ENCODE measurements at regions not wholly inside any gene's neighbourhood (a gene's known extent, or its start where the extent isn't known, plus 50 kb on each side); places are given as distances from the start of the nearest gene placed in this dataset.
A peak's percentile ranks its signal among the peaks of the same experiment; 100 is the strongest.
"Not testable (repeated sequence)": the region's sequence is repeated elsewhere in the genome, so short reads cannot be mapped to it uniquely, and the experiment has no call there.

DNA sequence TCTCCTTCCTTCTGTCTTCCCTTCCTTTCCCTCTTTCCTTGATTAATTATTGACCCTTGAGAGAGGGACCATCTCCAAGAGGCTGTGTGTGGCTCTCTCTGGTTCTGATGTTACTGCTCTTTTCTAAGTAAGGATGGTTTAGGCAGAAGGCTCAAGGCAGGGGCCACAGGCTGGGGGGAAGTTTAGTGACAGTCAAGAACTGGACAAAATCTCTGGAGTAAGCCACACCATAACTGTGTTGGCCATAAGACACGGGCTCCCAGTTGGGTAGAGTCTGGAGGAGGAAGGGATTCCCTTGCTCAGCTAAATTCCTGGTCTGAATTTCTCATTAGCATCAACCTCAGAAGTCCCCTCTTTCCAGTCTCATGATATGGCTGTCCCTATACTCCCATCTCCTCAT lies 74.7 kb downstream of the BUD13 start:
- no peak for DNase-seq

DNA sequence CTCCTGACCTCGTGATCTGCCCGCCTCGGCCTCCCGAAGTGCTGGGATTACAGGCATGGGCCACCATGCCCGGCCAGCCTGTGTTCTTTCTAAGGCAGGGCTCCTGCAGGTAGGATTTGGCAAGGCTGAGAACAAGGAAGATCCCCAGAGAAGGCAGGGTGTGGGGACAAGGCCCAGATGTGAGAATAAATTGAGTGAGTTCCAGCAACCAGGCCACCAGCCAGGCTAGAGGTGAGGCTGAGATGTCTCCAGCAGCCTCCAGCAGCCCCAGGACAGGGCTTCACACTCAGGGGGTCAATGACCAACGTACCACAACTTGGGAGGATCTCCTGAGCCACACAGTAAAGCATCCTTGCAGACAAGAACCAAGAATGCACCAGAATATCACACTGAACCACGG lies 75.1 kb downstream of the BUD13 start:
- DNase-seq: no peak

DNA sequence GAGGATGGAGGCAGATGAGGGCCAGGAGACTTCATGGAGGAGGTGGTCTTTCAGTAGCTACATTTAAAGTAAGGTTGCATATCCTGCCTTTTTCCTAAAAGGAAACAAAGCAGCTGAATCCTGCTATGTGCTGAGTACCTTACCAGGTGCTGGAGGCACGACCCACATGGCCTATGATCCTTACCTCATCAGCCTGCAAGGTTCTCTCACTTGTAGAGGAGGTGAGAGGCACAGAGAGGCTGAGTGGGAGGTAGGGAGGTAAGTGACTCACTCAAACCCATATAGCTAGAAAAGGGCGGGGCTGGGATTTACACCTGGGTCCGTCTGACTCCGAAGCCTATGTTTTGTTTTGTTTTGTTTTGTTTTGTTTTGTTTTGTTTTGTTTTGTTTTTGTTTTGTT lies 75.8 kb downstream of the BUD13 start:
- DNase-seq: no peak

DNA sequence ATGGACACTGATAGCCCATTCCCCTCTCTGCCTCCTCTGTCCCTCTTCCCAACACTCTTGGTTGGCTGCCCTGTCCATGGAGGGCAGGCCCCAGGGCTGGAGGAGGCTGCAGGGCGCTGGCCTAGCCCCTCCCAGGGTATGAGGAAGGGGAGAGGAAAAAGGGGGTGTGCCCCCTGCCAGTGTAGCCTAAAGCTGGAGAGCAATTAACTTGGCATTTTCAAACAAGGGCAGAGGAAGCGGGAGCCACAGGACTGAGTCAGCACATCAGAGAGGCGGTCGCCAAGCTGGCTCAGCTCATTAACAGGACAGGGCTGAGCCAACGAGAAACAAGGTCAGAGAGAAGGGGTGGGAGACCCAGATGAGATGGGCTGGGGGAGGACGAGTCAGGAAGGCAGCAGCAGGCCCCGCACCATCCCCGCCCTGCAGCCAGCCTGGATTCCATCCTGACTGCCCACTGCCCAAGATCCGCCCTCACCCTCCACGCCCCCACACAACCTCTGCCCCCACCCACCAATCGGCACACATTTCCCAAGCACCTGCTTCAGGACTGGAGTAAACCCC lies 76.3 kb downstream of the BUD13 start:
- no peak for DNase-seq

DNA sequence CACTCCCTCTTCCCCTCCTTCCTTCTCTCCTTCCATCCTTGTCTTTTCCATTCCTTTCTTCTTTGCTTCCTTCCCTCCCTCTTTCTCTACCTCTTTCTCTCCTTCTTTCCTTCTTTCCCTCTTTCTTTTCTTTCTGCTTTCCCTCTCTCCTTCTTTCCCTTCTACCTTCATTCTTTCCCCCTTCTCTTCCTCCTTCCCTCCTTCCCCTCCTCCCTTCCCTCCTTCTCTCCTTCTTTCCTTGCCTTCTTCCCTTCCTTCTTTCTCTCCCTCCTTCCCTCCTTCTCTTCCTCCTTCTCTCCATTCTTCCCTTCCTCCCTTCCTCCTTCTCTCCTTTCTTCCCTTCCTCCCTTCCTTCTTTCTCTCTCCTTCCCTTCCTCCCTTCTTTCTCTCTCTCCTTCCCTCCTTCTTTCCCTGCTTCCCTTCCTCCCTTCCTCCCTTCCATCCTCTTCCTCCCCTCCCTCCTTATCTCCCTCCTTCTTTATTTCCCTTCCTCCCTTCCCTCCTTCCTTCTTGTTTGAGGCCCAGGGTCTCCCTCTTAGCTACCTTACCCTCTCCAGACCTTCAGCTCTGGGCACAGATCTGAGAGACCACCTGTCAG lies 77.0 kb downstream of the BUD13 start:
- DNase-seq: no peak

DNA sequence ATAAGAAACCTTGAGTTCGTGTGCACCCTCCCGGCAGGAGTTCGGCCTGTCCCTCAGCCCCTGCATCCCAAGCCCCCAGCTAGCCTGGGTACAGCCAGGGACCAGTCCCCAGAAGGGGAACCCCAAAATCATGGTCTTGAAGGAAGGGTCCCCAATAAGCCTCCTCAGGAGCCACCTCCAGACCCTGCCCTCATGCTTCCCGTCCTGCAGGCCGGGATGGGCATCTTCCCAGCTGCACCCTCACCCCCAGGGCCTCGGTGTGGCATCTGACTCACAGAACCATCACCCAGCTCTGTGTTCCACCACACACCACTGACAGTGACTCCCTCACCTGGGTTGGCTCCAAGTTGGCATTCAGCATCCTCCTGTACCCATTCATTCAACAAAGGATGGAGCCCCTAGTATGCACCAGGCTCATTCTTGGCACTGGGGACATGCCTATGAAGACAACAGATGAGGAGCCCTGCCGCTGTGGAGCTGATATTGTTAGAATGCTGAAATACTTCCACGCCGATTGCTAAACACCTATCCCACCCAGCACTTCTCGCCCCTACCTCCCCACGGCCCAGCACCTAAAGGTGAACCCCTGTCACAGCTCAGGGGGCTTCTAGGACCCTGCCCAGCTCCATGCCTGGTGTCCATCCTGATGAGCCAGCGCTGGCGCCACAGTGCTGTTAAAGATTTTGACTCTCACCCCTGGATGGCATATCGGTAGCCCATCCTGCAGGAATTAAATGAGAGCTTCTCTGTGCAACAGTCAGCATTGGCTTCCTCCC lies 77.8 kb downstream of the BUD13 start:
- DNase-seq: no peak

DNA sequence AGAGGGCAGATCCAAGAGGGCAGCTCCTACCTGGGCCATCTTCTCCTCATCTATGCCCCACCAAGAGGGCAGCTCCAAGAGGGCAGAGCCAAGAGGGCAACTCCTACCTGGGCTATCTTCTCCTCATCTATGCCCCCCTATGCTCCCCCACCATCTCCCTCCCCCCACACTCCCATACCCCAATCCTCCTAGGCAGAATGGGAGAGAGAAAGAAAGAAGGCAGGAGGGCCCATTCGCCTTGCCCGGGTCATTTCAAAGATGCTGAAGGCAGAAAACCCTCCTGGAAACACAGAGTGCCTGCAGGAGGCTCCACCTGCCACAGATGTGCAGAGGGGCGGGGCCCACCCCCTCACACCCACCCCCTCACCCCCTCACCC lies 78.5 kb downstream of the BUD13 start:
- no peak for DNase-seq

DNA sequence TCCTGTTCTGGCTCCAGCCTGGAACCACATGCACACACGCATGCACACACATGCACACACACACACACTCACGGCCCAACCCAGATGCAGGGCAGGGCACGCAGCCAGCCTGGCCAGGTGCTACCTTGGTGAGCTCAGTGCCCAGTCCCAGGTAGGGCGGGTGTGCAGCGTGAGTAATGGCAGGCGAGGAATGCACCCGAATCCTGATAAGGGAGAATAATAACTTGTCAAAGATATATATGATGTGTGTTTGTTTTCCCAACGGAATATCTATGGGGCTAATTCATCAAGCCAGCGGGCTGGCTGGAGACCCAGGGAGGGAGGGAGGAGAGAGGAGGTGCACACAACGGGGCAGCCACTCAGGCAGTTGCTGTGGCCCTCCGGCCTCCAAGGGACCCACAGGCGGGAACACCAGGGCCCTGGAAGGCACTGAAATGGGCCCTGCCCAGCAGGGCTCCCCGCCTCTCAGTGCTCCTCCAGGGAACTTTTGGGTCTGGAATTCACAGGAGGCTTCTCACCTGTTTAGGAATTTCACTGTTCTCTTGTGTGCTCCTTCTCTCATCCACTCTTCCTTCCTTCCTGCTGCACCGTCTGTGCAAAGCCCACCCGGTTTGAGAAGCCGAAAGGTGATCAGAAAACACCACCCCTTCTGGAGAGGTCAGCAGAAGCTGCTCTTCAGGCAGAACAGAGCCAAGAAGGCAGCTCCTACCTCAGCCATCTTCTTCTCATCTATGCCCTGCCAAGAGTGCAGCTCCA lies 79.0 kb downstream of the BUD13 start:
- DNase-seq: no peak

DNA sequence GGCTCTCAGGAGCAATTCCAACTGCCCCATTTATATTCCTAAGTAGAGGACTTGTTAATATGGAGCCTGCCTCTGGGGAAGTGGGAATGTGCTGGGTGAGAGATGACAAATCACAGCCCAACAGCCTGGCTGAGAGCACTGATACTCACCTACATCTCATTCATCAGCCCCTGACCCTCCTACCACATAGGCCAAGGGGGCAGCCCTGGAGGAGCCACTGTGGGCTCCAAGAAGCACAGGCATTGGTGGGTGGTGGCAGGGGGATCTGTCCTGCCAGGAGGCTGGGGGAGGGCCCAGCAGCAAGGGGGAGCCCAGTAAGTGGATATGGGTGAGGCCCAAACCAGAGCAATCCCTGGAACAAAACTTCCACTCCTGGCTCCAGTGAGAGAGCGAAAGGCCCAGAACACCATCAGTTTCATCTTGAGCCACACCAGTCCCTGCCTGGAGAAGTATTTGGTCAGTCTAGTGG lies 79.7 kb downstream of the BUD13 start:
- no peak for DNase-seq

DNA sequence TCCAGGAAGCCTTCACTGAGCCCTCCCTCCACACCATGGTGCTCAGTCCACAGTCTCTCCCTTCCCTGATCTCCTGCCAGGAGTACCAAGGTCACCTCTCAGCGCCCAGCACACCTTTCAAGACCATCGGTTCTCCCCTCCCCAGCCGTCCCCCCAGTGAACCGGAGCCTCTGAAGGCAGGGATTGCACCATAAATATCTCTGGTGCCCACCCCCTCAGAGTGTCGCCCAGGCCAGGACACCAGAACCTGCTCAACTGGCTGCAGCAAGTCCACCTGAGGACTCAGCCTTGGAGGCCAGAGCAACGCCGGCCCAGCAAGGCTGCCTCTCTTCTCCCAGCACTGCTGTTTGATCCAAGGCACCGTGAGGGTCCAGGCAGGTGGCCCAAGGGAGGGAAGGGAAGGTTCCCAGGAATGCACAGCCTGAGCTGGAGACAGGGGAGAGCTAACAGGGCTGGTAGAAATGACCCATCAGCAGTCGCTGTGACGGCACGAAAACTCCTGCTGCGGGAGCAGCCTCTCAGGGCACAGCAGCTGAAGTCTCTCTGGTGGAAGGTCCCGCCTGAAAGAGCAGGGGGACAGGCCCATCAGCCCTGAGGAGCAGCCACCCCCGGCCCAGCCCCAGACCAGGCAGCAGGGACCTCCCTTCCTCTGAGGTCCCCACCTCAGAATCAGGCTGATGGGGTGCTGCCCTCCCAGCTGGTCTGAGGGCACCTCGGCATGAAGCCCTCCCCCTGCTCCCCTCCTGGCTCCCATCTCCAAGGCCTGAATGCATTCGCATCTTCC lies 80.3 kb downstream of the BUD13 start:
- no peak for DNase-seq

DNA sequence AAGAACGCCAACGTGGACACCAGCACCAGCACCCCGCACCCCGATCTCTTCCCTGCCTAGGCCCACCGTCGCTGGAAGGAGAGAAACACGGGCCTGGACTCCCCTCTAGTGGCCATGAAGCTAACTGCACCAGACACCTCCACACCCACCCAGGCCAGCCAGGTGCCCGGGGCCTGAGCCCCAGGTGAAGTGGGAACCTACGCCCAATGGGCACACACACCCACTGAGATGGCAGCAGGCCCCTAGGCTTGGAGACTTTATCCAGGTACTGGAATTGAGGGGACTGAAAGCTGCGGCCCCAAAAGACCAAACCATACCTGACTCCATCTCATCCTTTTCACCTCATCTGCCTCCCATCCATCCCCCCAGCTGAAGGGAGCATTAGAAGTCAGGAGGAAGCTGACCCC lies 81.0 kb downstream of the BUD13 start:
- peak; percentile 17 to 24 for DNase-seq

DNA sequence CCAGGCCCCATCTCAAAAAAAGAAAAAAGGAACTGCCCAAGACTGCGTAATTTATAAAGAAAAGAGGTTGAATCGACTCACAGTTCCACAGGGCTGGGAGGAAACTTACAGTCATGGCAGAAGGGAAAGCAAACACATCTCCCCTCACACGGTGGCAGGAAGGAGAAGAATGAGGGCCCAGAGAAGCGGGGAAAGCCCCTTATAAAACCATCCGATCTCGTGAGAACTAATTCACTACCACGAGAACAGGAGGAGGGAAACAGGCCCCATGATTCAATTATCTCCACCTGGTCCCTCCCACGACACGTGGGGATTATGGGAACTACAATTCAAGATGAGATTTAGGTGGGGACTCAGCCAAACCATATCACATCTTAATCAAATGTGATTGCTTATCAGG lies 82.2 kb downstream of the BUD13 start:
- no peak for DNase-seq

DNA sequence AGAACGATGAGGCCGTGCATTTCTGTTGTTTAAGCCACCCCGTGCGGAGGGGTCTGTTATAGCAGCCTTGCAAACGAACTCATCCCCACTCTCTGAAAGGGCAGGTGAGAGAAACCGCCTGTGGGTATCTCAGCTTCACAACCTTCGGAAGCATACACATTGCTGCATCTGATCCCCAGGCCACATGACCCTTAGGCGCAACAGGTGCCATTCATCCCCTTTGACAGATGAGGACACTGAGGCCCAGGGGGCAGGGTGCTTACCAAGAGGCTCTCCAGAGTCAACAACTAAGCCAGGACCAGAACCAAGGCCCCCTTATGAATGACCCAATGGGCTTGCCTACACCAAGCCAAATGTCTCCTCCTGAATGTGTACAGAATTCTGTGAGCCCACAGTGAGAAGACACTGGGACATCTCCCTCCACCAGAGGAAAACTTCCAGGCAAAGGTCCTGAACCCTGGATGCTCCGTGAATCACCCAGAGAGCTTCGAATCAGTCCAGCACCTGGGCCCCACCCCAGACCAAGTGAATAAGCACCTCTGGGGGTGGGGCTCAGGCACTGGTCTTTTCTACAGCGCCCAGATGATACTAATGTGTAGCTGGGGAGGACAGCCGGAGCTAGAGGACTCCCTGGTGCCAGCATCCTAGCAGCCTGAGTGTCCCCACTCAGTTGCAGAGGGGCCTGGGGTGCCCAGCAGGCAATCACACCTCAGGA lies 83.2 kb downstream of the BUD13 start:
- no peak for DNase-seq

DNA sequence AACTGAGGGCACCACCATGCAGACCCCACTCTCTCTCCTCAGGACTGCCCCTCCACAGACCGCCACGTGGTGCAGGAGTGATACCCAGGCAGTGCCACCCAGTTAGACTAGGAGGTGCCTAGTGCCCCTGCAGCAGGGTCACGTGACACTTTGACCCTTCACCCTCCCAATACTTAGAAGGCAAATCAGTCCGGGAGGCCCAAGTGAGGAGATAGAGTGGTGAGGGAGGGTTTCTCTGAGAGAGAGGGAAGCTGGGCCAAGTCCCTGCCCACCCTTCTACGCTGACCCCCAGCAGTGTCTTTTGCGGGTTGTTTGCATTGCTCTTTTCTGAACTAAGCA lies 84.6 kb downstream of the BUD13 start:
- DNase-seq: no peak

DNA sequence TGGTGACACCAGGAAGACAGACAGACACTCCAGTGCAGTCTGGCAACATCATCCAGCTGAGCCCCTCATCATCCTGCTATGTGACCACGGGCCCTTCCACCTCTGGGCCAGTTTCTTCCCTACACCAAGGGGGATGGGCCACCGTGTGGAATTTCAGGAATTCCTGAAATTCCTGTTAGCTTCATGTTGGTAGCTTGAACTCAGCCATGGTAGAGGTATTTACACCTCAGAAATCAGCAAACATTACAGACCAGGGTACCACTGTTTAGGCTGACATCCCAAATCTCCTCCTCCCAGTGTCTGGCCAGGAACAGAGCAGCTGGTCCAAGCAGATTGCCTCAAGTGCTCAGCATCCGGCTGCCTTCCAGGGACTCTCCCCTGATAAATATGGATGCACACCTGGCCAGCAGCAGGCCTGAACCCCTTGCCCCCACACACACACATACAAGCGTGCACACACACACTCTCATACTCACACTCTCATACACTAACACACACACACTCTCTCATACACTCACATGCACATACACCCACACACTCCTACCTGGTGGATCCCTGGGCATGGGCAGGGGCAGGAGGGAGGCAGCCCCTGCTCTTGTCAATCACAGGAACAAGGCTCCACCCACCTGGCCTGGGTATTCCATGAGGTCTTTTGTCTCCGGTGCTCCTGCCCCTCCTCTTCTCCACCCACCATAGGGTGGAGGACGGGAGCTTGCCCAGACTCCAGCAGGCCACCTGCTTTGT lies 85.2 kb downstream of the BUD13 start:
- DNase-seq: no peak

DNA sequence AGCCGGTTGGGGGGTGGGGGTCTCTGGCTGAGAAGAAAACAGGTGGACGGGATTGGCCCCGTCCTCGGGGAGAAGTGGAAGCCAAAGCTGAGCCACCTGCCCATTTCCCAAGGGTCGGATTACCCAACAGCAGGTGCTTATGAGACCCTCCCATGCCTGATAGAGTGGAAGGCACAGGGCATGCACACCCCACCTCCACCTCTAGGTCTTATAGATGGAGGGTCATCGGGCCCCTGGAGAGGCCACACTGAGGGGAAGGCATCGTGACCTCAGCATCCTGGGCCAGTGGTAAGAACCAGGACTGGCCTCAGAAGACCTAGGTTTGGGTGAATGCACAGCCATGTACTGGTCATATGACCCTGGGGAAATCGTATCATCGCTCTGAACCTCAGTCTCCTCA lies 85.9 kb downstream of the BUD13 start:
- DNase-seq: no peak

DNA sequence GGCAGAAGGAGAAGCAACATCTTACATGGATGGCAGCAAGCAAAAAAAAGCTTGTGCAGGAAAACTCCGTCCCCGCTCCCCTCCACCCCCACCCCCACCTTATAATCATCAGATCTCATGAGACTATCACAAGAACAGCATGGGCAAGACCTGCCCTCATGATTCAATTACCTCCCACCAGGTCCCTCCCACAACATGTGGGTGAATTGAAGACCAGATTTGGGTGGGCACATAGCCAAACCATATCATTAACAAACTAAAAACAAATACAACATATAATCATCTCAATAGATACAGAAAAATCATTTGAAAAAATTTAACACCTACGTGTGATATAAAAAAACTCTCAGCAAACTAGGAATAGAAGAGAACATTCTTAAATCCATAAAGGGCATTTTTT lies 88.8 kb downstream of the BUD13 start:
- no peak for DNase-seq

DNA sequence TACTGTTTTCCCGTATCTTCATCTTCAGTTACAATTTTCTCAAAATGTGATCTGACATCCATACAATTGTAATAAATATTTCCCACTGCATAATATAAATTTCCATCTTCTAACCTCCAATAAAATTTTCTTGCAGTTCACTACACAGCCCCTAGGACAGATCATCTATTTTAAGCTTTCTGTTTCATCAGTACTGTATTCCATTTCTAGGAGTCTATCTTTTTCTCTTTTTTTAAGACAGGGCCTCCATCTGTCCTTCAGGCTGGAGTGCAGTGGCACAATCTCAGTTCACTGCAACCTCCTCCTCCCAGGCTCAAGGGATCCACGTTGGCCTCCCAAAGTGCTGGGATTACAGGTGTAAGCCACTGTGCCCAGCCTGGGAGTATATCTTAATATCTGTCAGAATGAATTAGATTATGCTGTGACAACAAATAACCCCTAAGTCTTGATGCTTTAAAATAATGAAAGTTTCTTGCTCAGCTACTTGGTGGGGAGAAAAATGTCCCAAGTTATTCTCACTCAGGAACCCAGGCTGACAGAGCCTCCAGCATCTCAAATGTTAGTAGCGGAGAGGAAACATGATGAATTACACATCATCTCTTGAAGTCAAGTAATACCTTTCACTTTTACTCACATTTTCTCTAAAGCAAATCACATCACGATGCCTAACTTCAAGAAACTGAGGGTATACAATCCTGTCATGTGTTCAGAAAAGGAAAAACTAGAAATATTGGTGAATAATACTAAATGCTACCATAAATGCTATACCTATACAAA lies 92.2 kb downstream of the BUD13 start:
- no peak for DNase-seq

DNA sequence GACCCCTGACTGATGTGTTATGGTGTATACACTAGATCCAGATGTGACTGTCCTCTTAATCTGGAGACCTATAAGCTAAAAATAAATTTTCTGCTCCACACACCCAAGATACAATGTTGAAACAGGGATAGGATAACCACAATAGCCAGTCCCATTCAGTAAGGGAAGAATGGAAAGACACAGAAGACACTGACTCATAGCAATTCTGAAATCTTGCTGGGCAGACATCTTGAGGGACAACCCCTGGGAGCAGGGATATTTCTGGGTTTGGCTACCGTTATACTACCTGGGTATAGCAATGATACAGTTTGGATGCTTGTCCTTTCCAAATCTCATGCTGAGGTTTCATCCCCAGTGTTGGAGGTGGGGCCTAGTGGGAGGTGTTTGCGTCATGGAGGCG lies 93.9 kb downstream of the BUD13 start:
- no peak for DNase-seq

DNA sequence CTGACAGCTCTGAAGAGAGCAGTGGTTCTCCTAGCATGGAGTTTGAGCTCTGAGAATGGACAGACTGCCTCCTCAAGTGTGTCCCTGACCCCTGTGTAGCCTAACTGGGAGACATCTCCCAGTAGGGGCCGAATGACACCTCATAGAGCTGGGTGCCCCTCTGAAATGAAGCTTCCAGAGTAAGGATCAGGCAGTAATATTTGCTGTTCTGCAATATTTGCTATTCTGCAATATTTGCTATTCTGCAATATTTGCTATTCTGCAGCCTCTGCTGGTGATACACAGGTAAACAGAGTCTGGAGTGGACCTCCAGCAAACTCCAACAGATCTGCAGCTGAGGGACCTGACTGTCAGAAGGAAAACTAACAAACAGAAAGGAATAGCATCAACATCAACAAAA lies 105.5 kb downstream of the BUD13 start:
- DNase-seq: not testable (repeated sequence)
